HG03439 (cell line): ENCODE measurements at regions not wholly inside any gene's neighbourhood (a gene's known extent, or its start where the extent isn't known, plus 50 kb on each side); places are given as distances from the start of the nearest gene placed in this dataset.
"Not testable (repeated sequence)": the region's sequence is repeated elsewhere in the genome, so short reads cannot be mapped to it uniquely, and the experiment has no call there.

Experiments
- ATAC-seq: cut with Tn5 transposase; IDR thresholded peaks from one replicate; pipeline ENCODE4 v1.9.1; 2021; ENCODE audit warnings: mild to moderate bottlenecking, moderate library complexity; ENCODE audit not compliant: unreplicated experiment

DNA sequence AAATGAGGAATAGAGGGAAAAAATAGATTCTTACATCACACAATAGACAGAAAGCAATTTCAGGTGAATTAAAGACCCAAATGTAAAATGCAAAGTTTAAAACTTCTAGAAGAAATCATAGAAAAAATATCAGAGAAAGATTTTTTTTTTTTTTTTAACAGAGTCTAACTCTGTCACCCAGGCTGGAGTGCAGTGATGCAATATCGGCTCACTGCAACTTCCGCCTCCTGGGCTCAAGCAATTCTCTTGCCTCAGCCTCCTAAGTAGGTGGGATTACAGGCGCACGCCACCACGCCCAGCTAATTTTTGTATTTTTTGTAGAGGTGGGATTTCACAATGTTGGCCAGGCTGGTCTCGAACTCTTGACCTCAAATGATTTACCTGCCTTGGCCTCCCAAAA, 141.8 kb downstream of the COPRS start:
- not testable (repeated sequence) for ATAC-seq

DNA sequence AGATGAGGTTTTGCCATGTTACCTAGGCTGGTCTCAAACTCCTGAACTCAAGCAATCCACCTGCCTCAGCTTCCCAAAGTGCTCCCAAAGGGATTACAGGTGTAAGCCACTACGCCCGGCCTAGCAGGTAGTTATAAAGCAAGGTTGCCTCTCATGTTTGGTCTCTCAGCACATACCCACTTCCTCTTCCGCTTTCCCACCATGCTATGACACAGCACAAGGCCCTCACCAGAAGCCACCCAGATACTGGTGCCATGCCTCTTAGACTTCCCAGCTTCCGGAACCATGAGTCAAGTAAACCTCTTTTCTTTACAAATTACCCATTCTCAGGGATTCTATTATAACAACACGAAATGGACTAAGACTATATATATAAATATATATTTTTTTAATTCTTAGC, 143.6 kb downstream of the COPRS start:
- ATAC-seq, result no peak

- ATAC-seq, result no peak
These were observed 154.6 kb downstream of the COPRS start for GRCh38 chr17:31704483-31704882.

GRCh38 chr17:31702041-31702440, 157.0 kb downstream of the COPRS start:
- ATAC-seq, result no peak

- no peak for ATAC-seq
These were observed 158.1 kb downstream of the COPRS start for GRCh38 chr17:31700973-31701372.

DNA sequence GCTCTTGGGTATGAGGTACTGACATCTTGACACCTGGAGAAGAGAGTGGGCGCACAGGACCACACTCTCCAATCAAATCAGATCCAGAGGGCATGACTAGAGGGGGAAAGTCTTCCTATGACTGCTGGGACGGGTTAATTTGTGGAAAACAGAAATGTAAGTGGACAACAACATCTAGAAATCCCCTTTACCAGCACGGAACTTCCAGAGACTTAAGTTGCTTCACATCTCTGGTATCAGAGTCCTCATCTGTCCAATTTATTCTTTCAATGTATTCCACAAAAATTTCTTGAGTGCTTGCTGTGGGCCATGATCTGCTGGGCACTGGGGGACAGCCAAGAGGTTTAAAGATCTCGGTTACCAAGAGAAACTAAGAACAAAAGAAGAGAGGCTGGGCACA, 159.2 kb downstream of the COPRS start:
- no peak for ATAC-seq

GRCh38 chr17:31699281-31699680, 159.8 kb downstream of the COPRS start:
- ATAC-seq, result no peak

DNA sequence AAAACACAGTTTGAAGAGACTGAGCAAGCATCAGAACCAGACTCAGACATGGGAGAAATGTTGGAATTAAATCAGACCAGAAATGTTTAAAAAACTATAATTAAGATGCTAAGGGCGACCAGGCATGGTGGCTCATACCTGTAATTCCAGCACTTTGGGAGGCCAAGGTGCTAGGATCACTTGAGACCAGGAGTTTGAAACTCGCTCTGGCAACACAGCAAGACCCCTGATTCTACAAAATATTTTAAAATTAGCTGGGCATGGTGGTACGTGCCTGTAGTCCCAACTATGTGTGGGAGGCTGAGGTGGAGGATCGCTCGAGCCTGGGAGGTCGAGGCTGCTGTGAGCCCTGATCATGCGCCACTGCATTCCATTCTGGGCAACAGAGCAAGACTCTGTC, 160.3 kb downstream of the COPRS start:
- ATAC-seq, result no peak

- ATAC-seq, result no peak
These were observed 161.2 kb downstream of the COPRS start for GRCh38 chr17:31697838-31698237.

- no peak for ATAC-seq
These were observed 162.2 kb downstream of the COPRS start for GRCh38 chr17:31696703-31697325.

GRCh38 chr17:31696184-31696602, 162.9 kb downstream of the COPRS start:
- ATAC-seq, result no peak

DNA sequence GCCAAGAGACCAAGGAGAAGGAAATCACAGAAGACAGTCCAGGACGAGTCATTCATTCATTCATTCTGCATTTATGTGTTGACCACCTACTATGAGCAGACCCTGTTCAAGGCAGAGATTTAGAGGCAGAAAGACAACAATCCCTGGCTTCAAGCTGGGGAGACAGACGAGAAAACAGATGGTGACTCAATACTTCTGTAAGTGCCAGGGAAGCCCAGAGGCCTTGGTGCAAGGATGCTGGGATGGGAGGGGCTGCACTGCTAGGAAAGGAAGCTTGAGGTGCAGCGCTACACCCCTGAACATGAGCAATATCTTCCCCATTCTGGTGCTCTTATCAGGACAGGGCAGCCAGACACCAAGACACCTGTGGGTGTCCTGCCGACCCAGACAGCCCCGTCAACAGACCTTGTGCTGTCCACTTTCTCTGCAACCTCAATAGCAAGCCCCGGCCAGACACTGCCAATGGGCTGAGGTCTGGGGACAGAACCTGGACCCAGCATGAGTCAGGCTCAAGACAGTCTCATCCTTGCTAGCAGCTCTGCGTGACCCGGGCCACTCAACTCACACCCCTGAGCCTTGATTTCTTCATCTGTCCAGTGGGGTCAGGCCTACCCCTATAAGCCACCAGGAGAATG, 163.5 kb downstream of the COPRS start:
- ATAC-seq, result no peak

DNA sequence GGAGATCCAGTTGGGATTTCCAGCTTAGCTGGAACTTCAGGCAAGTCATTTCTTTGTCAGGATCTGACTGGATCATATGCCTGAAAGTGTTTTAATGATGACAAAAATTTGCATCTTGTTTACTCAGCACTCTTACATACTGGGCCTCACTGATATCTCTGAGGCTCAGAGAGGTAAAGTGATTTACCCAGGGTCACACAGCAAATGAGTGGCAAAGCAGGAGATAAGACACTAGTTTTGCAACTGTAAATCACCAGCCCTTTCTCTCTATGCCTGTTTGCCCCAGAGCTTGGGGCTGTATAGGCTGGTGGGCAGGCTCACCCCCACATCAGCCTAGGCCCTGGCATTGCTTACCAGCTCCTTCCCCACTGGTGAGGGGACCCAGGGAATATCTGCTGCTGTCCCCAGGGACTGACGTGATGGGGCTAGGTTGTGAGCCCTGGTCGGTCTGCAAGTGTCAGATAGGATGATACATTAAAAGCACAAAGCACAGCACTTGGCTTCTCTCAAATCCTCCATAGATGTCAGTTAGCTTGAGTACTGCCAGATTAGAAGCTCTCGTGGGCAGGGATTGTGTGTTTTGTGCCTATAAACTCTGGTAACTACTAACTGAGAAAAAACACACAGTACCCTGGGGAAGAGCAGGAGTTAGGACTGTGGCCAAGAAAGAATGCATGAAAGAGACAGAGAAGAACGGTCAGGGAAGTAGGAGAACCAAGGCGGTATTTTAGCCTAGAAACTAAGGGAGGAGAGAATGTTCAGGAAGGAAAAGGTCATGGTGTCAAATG, 165.4 kb downstream of the COPRS start:
- no peak for ATAC-seq

DNA sequence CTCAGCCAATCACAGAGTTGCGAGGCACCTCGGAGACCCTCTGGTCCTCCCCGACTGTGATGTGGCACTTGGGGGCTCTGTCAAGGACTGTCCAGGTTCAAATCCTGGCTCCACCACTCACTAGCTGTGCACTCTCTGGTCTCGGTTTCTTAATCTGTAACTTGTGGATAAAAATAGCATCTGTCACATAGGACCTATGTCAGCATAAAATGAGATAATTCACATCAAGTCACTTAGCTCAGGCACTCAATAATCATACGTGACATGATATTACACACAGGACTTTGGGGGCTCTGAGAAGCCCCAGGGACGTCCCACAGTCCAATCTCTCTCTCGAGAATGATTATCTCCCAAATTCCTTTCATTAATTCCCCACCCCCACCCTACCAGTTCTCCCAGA, 166.4 kb downstream of the COPRS start:
- no peak for ATAC-seq

DNA sequence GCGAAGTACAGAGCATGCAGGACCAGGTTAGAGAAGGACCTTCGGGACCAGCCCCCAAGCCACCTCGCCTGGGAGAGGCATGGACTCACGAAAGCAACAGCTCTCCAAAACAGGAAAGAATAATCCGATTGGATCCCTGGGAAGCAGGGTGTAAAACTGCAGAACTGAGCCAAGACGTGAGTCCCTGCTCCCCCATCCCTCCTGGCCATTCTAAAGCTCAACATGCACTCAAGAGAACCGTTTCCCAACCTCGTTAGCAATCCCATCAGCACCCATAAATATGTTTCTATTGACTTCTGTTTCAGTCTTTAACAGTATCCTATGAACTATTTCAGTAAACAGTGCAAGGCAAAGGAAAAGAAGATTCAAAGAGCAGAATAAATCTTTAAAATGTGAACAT, 167.0 kb downstream of the COPRS start:
- ATAC-seq, result no peak

DNA sequence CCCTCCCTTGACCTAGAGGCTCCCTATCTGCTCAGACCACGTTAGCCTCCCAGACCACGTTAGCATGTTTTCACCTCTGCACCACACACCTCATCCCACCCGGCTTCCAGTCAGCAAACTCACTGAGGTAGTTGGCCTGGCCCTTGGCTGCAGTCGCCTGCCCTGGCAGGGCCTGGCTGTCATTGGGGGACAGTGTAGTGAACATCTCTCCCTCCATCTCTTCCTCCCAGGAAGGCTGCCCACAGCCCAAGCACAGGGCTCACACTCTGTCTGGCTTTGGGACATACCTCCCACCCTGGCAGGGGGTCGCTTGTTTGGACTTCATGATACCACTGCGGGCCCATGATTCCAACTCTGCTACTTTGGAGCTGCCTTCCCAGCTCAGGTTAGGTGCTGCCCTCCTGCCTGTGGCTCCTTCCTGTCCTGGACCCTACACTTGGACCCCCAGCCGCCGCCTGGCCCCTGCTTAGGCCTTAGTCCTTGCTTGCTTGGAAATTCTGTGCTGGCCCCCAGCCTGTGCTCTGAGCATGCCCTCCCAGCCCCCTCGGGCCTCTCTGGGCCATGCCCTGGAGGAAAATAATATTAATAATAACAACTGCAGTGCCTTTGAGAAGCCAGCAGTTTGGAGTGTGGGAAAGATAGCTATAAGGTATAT, 167.7 kb downstream of the COPRS start:
- no peak for ATAC-seq

- no peak for ATAC-seq
These were observed 168.9 kb downstream of the COPRS start for GRCh38 chr17:31690151-31690551.

GRCh38 chr17:31688701-31689100, 170.3 kb downstream of the COPRS start:
- no peak for ATAC-seq

DNA sequence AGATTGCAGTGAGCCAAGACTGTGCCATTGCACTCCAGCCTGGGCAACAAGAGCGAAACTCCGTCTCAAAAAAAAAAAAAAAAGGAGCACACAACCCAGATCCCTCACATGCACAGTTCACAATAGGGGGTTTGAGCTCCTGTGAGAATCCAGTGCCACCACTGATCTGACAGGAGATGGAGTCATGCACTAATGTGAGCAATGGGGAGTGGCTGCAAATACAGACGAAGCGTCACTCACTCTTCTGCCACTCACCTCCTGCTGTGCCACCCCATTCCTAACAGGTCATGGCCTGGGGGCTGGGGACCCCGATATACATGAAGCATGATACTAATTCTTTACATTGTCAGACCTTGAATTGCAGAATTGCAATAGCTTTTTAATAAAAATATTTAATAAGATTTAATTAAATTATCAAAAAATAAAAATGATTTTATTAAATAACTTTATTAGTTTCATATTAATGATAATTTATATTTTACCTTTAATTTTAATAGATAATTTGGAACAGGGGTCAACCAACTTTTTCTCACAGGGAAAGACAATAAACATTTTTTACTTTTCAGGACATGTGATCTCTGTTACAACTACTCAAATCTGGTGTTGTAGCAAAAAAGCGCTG, 171.4 kb downstream of the COPRS start:
- ATAC-seq, result no peak

DNA sequence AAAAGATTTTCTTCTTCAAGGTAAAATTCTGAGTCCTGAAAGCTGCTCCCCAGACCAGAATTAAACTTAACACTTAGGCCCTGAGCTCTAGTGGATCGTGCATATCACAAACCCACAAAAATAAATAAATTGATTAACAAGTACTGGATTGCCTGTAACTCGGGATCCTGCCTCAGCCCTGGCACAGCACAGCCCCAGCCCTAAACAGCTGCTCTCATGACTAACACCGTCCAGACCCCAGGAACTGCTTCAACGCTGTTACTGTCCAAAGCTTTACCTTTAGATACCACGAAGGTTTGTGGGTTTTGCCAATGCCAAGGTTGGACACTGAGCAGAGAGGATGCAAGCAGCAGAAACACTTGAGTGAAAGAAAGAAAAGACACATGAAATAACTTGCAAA, 172.5 kb downstream of the COPRS start:
- no peak for ATAC-seq

DNA sequence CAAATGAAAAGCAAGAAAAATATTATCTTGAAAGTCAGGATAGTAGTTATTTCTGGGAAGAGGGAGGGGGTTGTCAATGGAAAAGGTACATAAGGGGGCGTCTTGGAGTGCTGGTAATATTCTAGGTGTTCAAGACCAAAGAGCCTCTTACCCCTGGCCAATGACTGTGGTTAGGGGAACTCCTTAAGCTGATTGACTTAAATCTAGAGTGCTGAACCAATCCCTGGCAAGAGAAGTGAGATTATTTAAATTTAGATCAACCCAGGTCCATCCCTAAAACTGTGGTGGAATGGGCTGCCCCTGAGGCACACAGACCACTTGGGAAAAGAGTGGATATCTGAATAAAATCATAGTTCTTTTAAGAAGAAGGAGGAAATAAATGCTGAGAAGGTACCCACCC, 174.1 kb downstream of the COPRS start:
- ATAC-seq, result no peak
